IMR-90 (cell line): ENCODE measurements at regions not wholly inside any gene's neighbourhood (a gene's known extent, or its start where the extent isn't known, plus 50 kb on each side); places are given as distances from the start of the nearest gene placed in this dataset.

Experiments
- ATAC-seq: fragments of 200-7000 bp; cut with Tn5 transposase; 2 replicates; pipeline ENCODE4 v1.9.1; 2020; ENCODE audit warnings: low read depth, mild to moderate bottlenecking, moderate library complexity
- BruUV-seq: library from RNA; stranded (reverse); fragments of 400-500 nt; replicated peaks from 2 replicates; lab custom pipeline; 2021; lab: Mats Ljungman, UMichigan
- CTCF ChIA-PET: fragments of 300-600 bp; formaldehyde crosslinking; extraction: SDS; loops from one replicate; lab custom pipeline; 2021; ENCODE audit warnings: antibody characterized with exemption; lab: Yijun Ruan, JAX
- POLR2A ChIA-PET: fragments of 300-600 bp; sonication (Branson Sonifier 250); formaldehyde crosslinking; loops from one replicate; lab custom pipeline; 2022; ENCODE audit warnings: antibody characterized with exemption; ENCODE audit not compliant: unreplicated experiment; lab: Charles Lee
- DNase-seq: peaks from one replicate; pipeline ENCODE4 v3.0.0; 2013
- H2AFZ ChIP-seq: replicated peaks from 2 replicates; pipeline ENCODE3; 2013; ENCODE audit warnings: low read length, mild to moderate bottlenecking; ENCODE audit not compliant: poor library complexity
- H2AK5ac ChIP-seq: 2 replicates; pipeline ENCODE4 v1.6.1; 2013; ENCODE audit warnings: low read depth, low read length, inconsistent platforms
- H2AK9ac ChIP-seq: replicated peaks from 2 replicates; pipeline ENCODE3; 2013; ENCODE audit warnings: mild to moderate bottlenecking, low read depth, low read length, moderate library complexity; ENCODE audit not compliant: poor library complexity
- H2BK120ac ChIP-seq: 2 replicates; pipeline ENCODE4 v1.6.1; 2013; ENCODE audit warnings: low read depth, low read length, inconsistent platforms
- H2BK15ac ChIP-seq: 3 replicates; pipeline ENCODE4 v1.6.1; 2013; ENCODE audit warnings: low read depth, low read length, inconsistent platforms
- H2BK20ac ChIP-seq: 2 replicates; pipeline ENCODE4 v1.6.1; 2013; ENCODE audit warnings: low read depth, mild to moderate bottlenecking, inconsistent platforms, low read length, moderate library complexity
- H2BK5ac ChIP-seq: 2 replicates; pipeline ENCODE4 v1.6.1; 2013; ENCODE audit warnings: mild to moderate bottlenecking, low read depth, low read length, inconsistent platforms; ENCODE audit not compliant: poor library complexity, severe bottlenecking
- H3K14ac ChIP-seq: replicated peaks from 2 replicates; pipeline ENCODE4 v1.6.1; 2013; ENCODE audit warnings: low read depth, low read length, inconsistent platforms
- H3K18ac ChIP-seq: 2 replicates; pipeline ENCODE4 v1.6.1; 2013; ENCODE audit warnings: low read depth, low read length, control low read depth
- H3K23ac ChIP-seq: 2 replicates; pipeline ENCODE4 v1.6.1; 2013; ENCODE audit warnings: low read depth, low read length, inconsistent platforms
- H3K27ac ChIP-seq: 2 replicates; pipeline ENCODE4 v1.5.1; 2013; ENCODE audit warnings: mild to moderate bottlenecking, control low read depth, low read length; ENCODE audit not compliant: insufficient read depth
- H3K27me3 ChIP-seq: 2 replicates; pipeline ENCODE4 v1.6.1; 2013; ENCODE audit warnings: low read length; ENCODE audit not compliant: control insufficient read depth, insufficient read depth
- H3K36me3 ChIP-seq: 2 replicates; pipeline ENCODE4 v1.6.1; 2013; ENCODE audit warnings: low read length, mixed read lengths; ENCODE audit not compliant: control insufficient read depth, insufficient read depth
- H3K4ac ChIP-seq: 2 replicates; pipeline ENCODE4 v1.6.1; 2013; ENCODE audit warnings: low read depth, low read length, inconsistent platforms
- H3K4me1 ChIP-seq: 2 replicates; pipeline ENCODE4 v1.6.1; 2013; ENCODE audit warnings: low read length, mixed read lengths; ENCODE audit not compliant: control insufficient read depth, insufficient read depth
- H3K4me2 ChIP-seq: 2 replicates; pipeline ENCODE4 v1.6.1; 2013; ENCODE audit warnings: low read depth, mild to moderate bottlenecking, control low read depth, low read length, moderate library complexity
- H3K4me3 ChIP-seq: 2 replicates; pipeline ENCODE4 v1.5.1; 2013; ENCODE audit warnings: low read depth, mild to moderate bottlenecking, control low read depth, low read length, moderate library complexity; ENCODE audit not compliant: insufficient read depth
- H3K56ac ChIP-seq: 2 replicates; pipeline ENCODE4 v1.6.1; 2013; ENCODE audit warnings: low read length, inconsistent platforms; ENCODE audit not compliant: insufficient read depth; ENCODE audit errors: extremely low read depth
- H3K79me1 ChIP-seq, 2 experiments: 2 replicates each; pipeline ENCODE4 v1.6.1; 2013; ENCODE audit warnings: low read length in 2 of 2, inconsistent platforms in 1 of 2, low read depth in 1 of 2
- H3K9ac ChIP-seq: 2 replicates; pipeline ENCODE4 v1.6.1; 2013; ENCODE audit warnings: low read depth, low read length, control low read depth
- H3K9me1 ChIP-seq: 2 replicates; pipeline ENCODE4 v1.6.1; 2013; ENCODE audit warnings: low read length, inconsistent platforms; ENCODE audit not compliant: insufficient read depth
- H3K9me3 ChIP-seq: 2 replicates; pipeline ENCODE4 v1.6.1; 2013; ENCODE audit warnings: low read length; ENCODE audit not compliant: control insufficient read depth, insufficient read depth
- H4K20me1 ChIP-seq: 2 replicates; pipeline ENCODE4 v1.6.1; 2013; ENCODE audit warnings: low read length, inconsistent platforms; ENCODE audit not compliant: insufficient read depth
- H4K5ac ChIP-seq: 2 replicates; pipeline ENCODE4 v1.6.1; 2013; ENCODE audit warnings: mild to moderate bottlenecking, low read depth, low read length, control low read depth
- H4K8ac ChIP-seq, 2 experiments: 2 replicates each; pipeline ENCODE4 v1.6.1; 2013; ENCODE audit warnings: low read depth in 2 of 2, low read length in 2 of 2, control low read depth in 1 of 2, inconsistent platforms in 1 of 2
- H4K91ac ChIP-seq: 2 replicates; pipeline ENCODE4 v1.6.1; 2013; ENCODE audit warnings: low read depth, low read length, inconsistent platforms; ENCODE audit not compliant: insufficient read depth
- CEBPB ChIP-seq: IDR thresholded peaks from 2 replicates; pipeline ENCODE4 v1.6.1; 2012; ENCODE audit warnings: low read depth, low read length, improper control_type of control experiment
- CHD1 ChIP-seq: IDR thresholded peaks from 2 replicates; pipeline ENCODE4 v1.6.1; 2012; ENCODE audit warnings: low read depth, low read length, improper control_type of control experiment
- CTCF ChIP-seq: conservative IDR thresholded peaks from 2 replicates; pipeline ENCODE4 v1.5.1; 2012; ENCODE audit warnings: mild to moderate bottlenecking, low read depth, low read length, improper control_type of control experiment
- ELK1 ChIP-seq: fragments of 150-350 bp; IDR thresholded peaks from 2 replicates; pipeline ENCODE4 v1.6.1; 2016; ENCODE audit warnings: low read depth, mild to moderate bottlenecking, low read length, moderate library complexity, borderline replicate concordance
- MAFK ChIP-seq: IDR thresholded peaks from 2 replicates; pipeline ENCODE4 v1.6.1; 2012; ENCODE audit warnings: low read depth, low read length, improper control_type of control experiment
- MAZ ChIP-seq: IDR thresholded peaks from 2 replicates; pipeline ENCODE4 v1.6.1; 2012; ENCODE audit warnings: low read depth, mild to moderate bottlenecking, low read length, improper control_type of control experiment, moderate library complexity, borderline replicate concordance
- NFE2L2 ChIP-seq: fragments of 150-350 bp; IDR thresholded peaks from 2 replicates; pipeline ENCODE4 v1.6.1; 2016; ENCODE audit warnings: low read depth, mild to moderate bottlenecking, low read length
- POLR2A ChIP-seq: IDR thresholded peaks from 2 replicates; pipeline ENCODE4 v1.6.1; 2012; ENCODE audit warnings: mild to moderate bottlenecking, low read depth, low read length
- RAD21 ChIP-seq: IDR thresholded peaks from 2 replicates; pipeline ENCODE4 v1.6.1; 2012; ENCODE audit warnings: low read length, improper control_type of control experiment
- RCOR1 ChIP-seq: IDR thresholded peaks from 2 replicates; pipeline ENCODE4 v1.6.1; 2012; ENCODE audit warnings: mild to moderate bottlenecking, low read length, improper control_type of control experiment; ENCODE audit not compliant: insufficient replicate concordance
- RFX5 ChIP-seq: IDR thresholded peaks from 2 replicates; pipeline ENCODE4 v1.8.0; 2012; ENCODE audit warnings: low read depth, mild to moderate bottlenecking, low read length, moderate library complexity
- SMC3 ChIP-seq: fragments of 150-350 bp; IDR thresholded peaks from 2 replicates; pipeline ENCODE4 v1.6.1; 2016; ENCODE audit warnings: low read depth, mild to moderate bottlenecking, antibody characterized with exemption, low read length, moderate library complexity
- WGBS, 2 experiments: methylation state at CpG; one replicate each; pipeline versions ENCODE4 v1.1.5 to v1.1.7; 2013; ENCODE audit warnings: missing lambda C conversion rate in 2 of 2; ENCODE audit not compliant: insufficient read length in 1 of 2; ENCODE audit errors: extremely low coverage in 2 of 2; 5-methylcytosine and 5-hydroxymethylcytosine counted together
- dilution Hi-C: fragments of 300-500 bp; cut with HindIII; formaldehyde crosslinking; loops from one replicate; pipeline ENCODE4 v1.14.3; 2018; ENCODE audit warnings: low sequenced_read_pairs; ENCODE audit not compliant: unreplicated experiment
- in situ Hi-C: fragments of 300-500 bp; cut with MboI; formaldehyde crosslinking; loops from 3 replicates; pipeline ENCODE4 v1.14.3; 2019; ENCODE audit warnings: low sequenced_read_pairs, inconsistent platforms, mixed read lengths
- intact Hi-C: fragments of 100-400 bp; cut with micrococcal nuclease; formaldehyde crosslinking; loops from 2 replicates; pipeline ENCODE4 v1.10.0; 2022

DNA sequence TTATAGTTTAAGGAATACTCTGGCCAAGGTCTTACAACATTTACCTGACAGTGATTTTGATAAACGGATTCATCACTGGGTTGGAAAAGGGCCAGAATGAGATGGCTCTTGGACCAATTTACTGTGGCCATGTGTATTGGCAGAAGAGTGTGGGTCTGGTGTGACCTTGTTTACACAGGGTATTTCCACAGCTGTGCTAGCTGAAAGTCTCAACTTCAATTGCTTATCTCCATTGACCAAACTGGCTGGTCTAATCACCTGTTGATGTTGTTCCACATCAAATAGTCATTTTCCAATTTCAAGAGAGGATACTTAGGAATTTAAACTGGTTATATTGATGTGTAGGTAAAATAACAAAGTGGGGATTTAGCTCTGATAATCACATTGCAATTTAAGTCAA is 501.6 kb upstream of the MAP3K7 start:
- Histone ChIP-seq H3K18ac (no peak overlapping the region), H4K91ac (no peak overlapping the region), H4K20me1 (no peaks in the 10 kb centered on the region), H3K4me3 (no peak overlapping the region), H3K23ac (no peak overlapping the region), H3K79me1 (no peaks in the 10 kb centered on the region), H2AK5ac (no peak overlapping the region), H3K56ac (no peak overlapping the region), H3K4me2 (no peak overlapping the region), H2BK20ac (no peak overlapping the region), H3K9ac (no peak overlapping the region), H3K27me3 (no peaks in the 10 kb centered on the region), H3K9me1 (no peaks in the 10 kb centered on the region), H4K5ac (no peak overlapping the region), H3K14ac (no peak overlapping the region), H2BK15ac (no peak overlapping the region), H2AFZ (no peak overlapping the region), H3K4me1 (no peaks in the 10 kb centered on the region), H3K4ac (no peak overlapping the region), H2BK120ac (no peak overlapping the region), H3K27ac (no peak overlapping the region), H2AK9ac (no peak overlapping the region), H3K36me3 (no peaks in the 10 kb centered on the region), H3K9me3 (no peaks in the 10 kb centered on the region), H4K8ac (no peak overlapping the region), H2BK5ac (no peak overlapping the region)
- POLR2A ChIA-PET = no interaction called here
- ATAC-seq = no peak
- intact Hi-C loops (no loop called here), dilution Hi-C loops (no loop called here), in situ Hi-C loops (no loop called here)
- no peak for DNase-seq
- TF ChIP-seq NFE2L2 (no peak), RAD21 (no peak), SMC3 (no peak), MAZ (no peak), RCOR1 (no peak), CHD1 (no peak), RFX5 (no peak), POLR2A (no peak), CTCF (no peak), CEBPB (no peak), MAFK (no peak), ELK1 (no peak)
- CTCF ChIA-PET = interaction anchor here (0.6 kb wide), 1 partner anchor 243 kb away, joined by 3 read pairs; no protein-coding TSS in a partner anchor
- WGBS, 2 experiments = no CpG with 5 or more reads among the region's 1 CpG
- no TSS peak for BruUV-seq
